CD4-positive, alpha-beta memory T cell (primary cell): ENCODE measurements at regions not wholly inside any gene's neighbourhood (a gene's known extent, or its start where the extent isn't known, plus 50 kb on each side); places are given as distances from the start of the nearest gene placed in this dataset.
"Not testable (repeated sequence)": the region's sequence is repeated elsewhere in the genome, so short reads cannot be mapped to it uniquely, and the experiment has no call there.

Source experiments
- CTCF ChIA-PET: fragments of 350-600 bp; sonication (Branson Sonifier 250); formaldehyde crosslinking; loops from one replicate; lab custom pipeline; 2021; ENCODE audit warnings: inconsistent platforms; ENCODE audit not compliant: partially characterized antibody; lab: Charles Lee
- POLR2A ChIA-PET: fragments of 350-600 bp; sonication (Branson Sonifier 250); formaldehyde crosslinking; loops from one replicate; lab custom pipeline; 2021; ENCODE audit not compliant: partially characterized antibody; lab: Charles Lee
- DNase-seq, 5 donors: peaks; one replicate each; pipeline versions ENCODE4 v3.0.0 to v3.0.0-alpha.2; 2020 to 2022; ENCODE audit warnings: mixed read lengths in 1 of 5
- H3K27ac ChIP-seq: one replicate; pipeline ENCODE4 v1.7.0; 2013; ENCODE audit warnings: low read depth, low read length
- H3K27me3 ChIP-seq: 2 replicates; pipeline ENCODE4 v1.7.0; 2013; ENCODE audit warnings: mild to moderate bottlenecking, low read length, moderate library complexity; ENCODE audit not compliant: insufficient read depth
- H3K36me3 ChIP-seq: 2 replicates; pipeline ENCODE4 v1.7.0; 2013; ENCODE audit warnings: mild to moderate bottlenecking, low read length, moderate library complexity; ENCODE audit not compliant: insufficient read depth
- H3K4me1 ChIP-seq: 2 replicates; pipeline ENCODE4 v1.7.0; 2013; ENCODE audit warnings: mild to moderate bottlenecking, low read length, moderate library complexity; ENCODE audit not compliant: insufficient read depth
- H3K4me3 ChIP-seq, 2 donors: one replicate each; pipeline ENCODE4 v1.7.0; 2013; ENCODE audit warnings: low read length in 2 of 2, mild to moderate bottlenecking in 1 of 2
- H3K9me3 ChIP-seq, 2 donors: one replicate each; pipeline ENCODE4 v1.7.0; 2013; ENCODE audit warnings: low read length in 2 of 2, control low read depth in 1 of 2; ENCODE audit not compliant: control insufficient read depth in 1 of 2
- H3K27ac Mint-ChIP-seq, 7 donors: one replicate each; pipeline ENCODE4 v1.8.0; 2020 to 2021; ENCODE audit warnings: mixed read lengths in 7 of 7, mild to moderate bottlenecking in 6 of 7, inconsistent platforms in 3 of 7, moderate library complexity in 3 of 7
- H3K27me3 Mint-ChIP-seq, 2 donors: one replicate each; pipeline ENCODE4 v1.8.0; 2020 to 2021; ENCODE audit warnings: mixed read lengths in 2 of 2
- H3K36me3 Mint-ChIP-seq, 2 donors: one replicate each; pipeline ENCODE4 v1.8.0; 2020 to 2021; ENCODE audit warnings: mixed read lengths in 2 of 2, inconsistent platforms in 1 of 2, mild to moderate bottlenecking in 1 of 2
- H3K4me1 Mint-ChIP-seq, 4 donors: one replicate each; pipeline ENCODE4 v1.8.0; 2020 to 2021; ENCODE audit warnings: mixed read lengths in 4 of 4, mild to moderate bottlenecking in 1 of 4
- H3K4me3 Mint-ChIP-seq, 8 donors: one replicate each; pipeline ENCODE4 v1.8.0; 2020 to 2021; ENCODE audit warnings: mixed read lengths in 8 of 8, mild to moderate bottlenecking in 7 of 8, moderate library complexity in 6 of 8, inconsistent platforms in 3 of 8
- H3K9me3 Mint-ChIP-seq, 8 donors: one replicate each; pipeline ENCODE4 v1.8.0; 2020 to 2021; ENCODE audit warnings: mixed read lengths in 8 of 8, mild to moderate bottlenecking in 5 of 8, inconsistent platforms in 3 of 8, moderate library complexity in 1 of 8
- intact Hi-C: fragments of 100-400 bp; cut with micrococcal nuclease; formaldehyde crosslinking; loops from one replicate; pipeline ENCODE4 v1.15.1; 2023

DNA sequence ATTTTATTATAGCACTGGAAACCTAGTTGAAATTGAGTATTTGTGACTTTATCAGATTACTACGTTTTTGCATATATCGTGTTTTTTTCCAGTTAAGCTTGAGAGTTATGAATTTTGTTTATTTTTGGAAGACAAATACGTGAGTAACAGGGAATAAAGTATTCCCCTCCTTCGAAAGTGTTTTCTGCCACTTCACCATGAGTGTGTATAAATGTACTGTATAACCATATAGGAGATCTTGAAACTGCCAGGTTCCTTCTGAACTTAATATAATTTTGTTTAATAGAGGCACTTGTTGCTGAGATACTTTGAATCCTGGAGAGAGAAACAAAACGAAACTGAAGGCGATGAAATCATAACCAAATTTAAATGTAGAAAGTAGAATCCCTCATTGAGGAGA lies 1004.4 kb upstream of the ZEB2 start:
- POLR2A ChIA-PET, result no interaction called here
- no peak overlapping the region for H3K4me3 Mint-ChIP-seq
- H3K36me3 Mint-ChIP-seq, result no peaks in the 10 kb centered on the region
- Histone ChIP-seq H3K27me3 (no peaks in the 10 kb centered on the region), H3K4me3 (no peak overlapping the region), H3K9me3 (no peaks in the 10 kb centered on the region), H3K4me1 (no peaks in the 10 kb centered on the region), H3K27ac (no peak overlapping the region), H3K36me3 (no peaks in the 10 kb centered on the region)
- peaks cover 0 to 9% (median 3%) of the 10 kb centered on the region in 8 donors for H3K9me3 Mint-ChIP-seq
- H3K27ac Mint-ChIP-seq, result no peak overlapping the region
- no peaks in the 10 kb centered on the region for H3K27me3 Mint-ChIP-seq
- no peaks in the 10 kb centered on the region for H3K4me1 Mint-ChIP-seq
- intact Hi-C loops, result no loop called here
- CTCF ChIA-PET, result no interaction called here
- no peak for DNase-seq

DNA sequence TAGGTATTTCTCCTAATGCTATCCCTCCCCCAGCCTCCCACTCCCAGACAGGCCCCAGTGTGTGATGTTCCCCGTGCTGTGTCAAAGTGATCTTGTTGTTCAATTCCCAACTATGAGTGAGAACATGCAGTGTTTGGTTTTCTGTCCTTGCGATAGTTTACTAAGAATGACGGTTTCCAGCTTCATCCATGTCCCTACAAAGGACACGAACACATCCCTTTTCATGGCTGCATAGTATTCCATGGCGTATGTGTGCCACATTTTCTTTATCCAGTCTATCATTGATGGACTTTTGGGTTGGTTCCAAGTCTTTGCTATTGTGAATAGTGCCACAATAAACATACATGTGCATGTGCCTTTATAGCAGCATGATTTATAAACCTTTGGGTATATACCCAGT lies 999.3 kb upstream of the ZEB2 start:
- H3K36me3 ChIP-seq, H3K36me3 Mint-ChIP-seq, H3K9me3 ChIP-seq, H3K27ac Mint-ChIP-seq, H3K27me3 Mint-ChIP-seq, POLR2A ChIA-PET, H3K4me3 Mint-ChIP-seq, H3K4me1 ChIP-seq, H3K27me3 ChIP-seq, CTCF ChIA-PET, H3K4me1 Mint-ChIP-seq, DNase-seq, H3K4me3 ChIP-seq, intact Hi-C loops, H3K27ac ChIP-seq: not testable (repeated sequence)
- H3K9me3 Mint-ChIP-seq, result peaks cover 0 to 11% (median 2%) of the 10 kb centered on the region in 8 donors

DNA sequence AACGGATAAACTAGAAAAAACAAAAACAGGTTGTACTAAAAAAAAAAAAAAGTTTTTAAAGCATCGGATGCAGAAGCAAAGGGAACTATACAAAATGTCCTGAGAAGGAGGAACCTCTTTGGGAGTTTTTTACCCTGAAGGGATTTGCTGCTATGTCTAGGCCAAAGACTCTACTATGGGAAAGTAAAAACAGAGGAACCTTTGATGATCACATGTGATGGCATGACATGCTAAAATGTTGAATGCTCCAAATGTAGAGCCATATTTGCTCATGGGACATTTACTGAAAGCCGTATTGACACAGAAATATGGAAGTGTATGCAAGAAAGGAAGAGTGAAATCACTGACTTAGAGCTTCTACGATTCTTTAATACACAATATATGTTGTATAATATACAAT lies 992.0 kb upstream of the ZEB2 start:
- no peaks in the 10 kb centered on the region for H3K9me3 ChIP-seq
- ChIA-PET CTCF (no interaction called here), POLR2A (no interaction called here)
- H3K36me3 Mint-ChIP-seq, result no peaks in the 10 kb centered on the region
- no peak overlapping the region for H3K4me3 ChIP-seq
- H3K9me3 Mint-ChIP-seq, result peaks cover 0 to 3% (median 0%) of the 10 kb centered on the region in 8 donors
- H3K4me1 ChIP-seq, result no peaks in the 10 kb centered on the region
- no peaks in the 10 kb centered on the region for H3K4me1 Mint-ChIP-seq
- intact Hi-C loops, result no loop called here
- no peak for DNase-seq
- no peaks in the 10 kb centered on the region for H3K27me3 Mint-ChIP-seq
- no peaks in the 10 kb centered on the region for H3K36me3 ChIP-seq
- no peak overlapping the region for H3K27ac Mint-ChIP-seq
- no peak overlapping the region for H3K27ac ChIP-seq
- H3K27me3 ChIP-seq, result no peaks in the 10 kb centered on the region
- H3K4me3 Mint-ChIP-seq, result no peak overlapping the region

DNA sequence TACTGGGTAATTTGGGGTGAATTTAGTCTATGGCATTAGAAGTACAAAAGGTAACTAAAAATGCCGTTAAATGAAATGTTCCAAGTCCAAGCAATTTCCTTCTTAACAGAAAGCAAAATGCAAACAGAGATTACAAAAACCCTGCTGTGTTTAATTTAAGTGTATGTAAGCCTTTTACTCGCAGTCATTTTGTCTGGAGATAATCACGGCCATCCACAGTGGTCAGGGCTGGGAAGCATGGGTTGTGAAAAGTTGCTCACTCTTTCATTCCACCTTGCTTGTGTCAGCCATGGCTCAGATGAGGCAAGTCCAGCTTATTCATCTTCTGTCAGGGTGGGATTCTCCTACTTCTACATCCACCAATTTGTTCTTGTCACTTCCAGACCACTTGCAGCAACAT lies 983.6 kb upstream of the ZEB2 start:
- H3K4me1 ChIP-seq, result no peaks in the 10 kb centered on the region
- ChIA-PET POLR2A (no interaction called here), CTCF (no interaction called here)
- no peaks in the 10 kb centered on the region for H3K9me3 ChIP-seq
- H3K9me3 Mint-ChIP-seq, result peaks cover 0 to 3% (median 0%) of the 10 kb centered on the region in 8 donors
- H3K4me3 Mint-ChIP-seq, result no peak overlapping the region
- no peaks in the 10 kb centered on the region for H3K27me3 ChIP-seq
- DNase-seq, result no peak
- H3K27ac ChIP-seq, result no peak overlapping the region
- H3K27ac Mint-ChIP-seq, result no peak overlapping the region
- H3K4me1 Mint-ChIP-seq, result no peaks in the 10 kb centered on the region
- H3K36me3 Mint-ChIP-seq, result no peaks in the 10 kb centered on the region
- no peak overlapping the region for H3K4me3 ChIP-seq
- intact Hi-C loops, result no loop called here
- H3K36me3 ChIP-seq, result no peaks in the 10 kb centered on the region
- H3K27me3 Mint-ChIP-seq, result no peaks in the 10 kb centered on the region

DNA sequence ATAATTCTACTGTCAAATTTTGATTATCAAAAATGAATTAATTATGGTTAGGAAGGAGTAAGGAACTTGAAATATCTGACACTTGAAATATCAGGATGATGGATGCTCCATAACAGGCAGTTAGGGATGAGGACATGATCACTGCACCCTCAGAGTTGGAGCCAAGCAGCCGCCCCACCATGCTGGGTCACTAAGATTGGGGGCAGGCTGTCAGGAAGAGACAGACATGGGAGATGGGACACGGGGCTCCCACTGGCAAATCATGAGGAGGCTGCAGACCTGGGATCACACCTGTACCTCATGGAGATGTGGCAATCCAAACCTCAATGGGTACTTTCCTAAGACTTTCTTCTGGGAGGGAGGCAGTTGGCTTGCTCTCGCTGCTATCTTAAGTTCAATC lies 982.0 kb upstream of the ZEB2 start:
- no peak overlapping the region for H3K4me3 ChIP-seq
- no peaks in the 10 kb centered on the region for H3K27me3 ChIP-seq
- H3K4me1 ChIP-seq, result no peaks in the 10 kb centered on the region
- Mint-ChIP-seq H3K27me3 (no peaks in the 10 kb centered on the region), H3K36me3 (no peaks in the 10 kb centered on the region), H3K27ac (no peak overlapping the region), H3K4me3 (no peak overlapping the region), H3K9me3 (peaks cover 0 to 3% (median 0%) of the 10 kb centered on the region in 8 donors), H3K4me1 (no peaks in the 10 kb centered on the region)
- intact Hi-C loops, result no loop called here
- POLR2A ChIA-PET, result no interaction called here
- DNase-seq, result no peak
- no peaks in the 10 kb centered on the region for H3K9me3 ChIP-seq
- CTCF ChIA-PET, result no interaction called here
- no peak overlapping the region for H3K27ac ChIP-seq
- H3K36me3 ChIP-seq, result no peaks in the 10 kb centered on the region

DNA sequence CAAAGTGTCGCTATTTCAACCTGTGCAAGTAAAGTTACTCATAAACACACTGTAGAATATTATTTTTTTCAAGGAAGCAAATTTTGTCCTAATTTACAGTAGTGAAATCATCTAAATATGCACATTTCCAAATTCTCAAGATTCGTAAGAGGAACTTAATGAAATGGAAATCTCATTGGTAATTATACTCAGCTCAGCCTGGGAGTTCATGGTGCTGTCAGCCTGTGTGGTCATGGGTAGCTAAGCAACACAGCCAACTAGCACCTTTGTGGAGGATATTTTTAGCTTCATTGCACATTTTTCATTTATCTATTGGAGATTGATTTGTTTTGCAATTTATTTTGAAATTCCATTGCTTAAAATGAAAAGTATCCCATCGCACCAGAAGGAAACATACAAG lies 975.7 kb upstream of the ZEB2 start:
- Histone ChIP-seq H3K36me3 (no peaks in the 10 kb centered on the region), H3K4me1 (no peaks in the 10 kb centered on the region), H3K4me3 (no peak overlapping the region), H3K27me3 (no peaks in the 10 kb centered on the region), H3K9me3 (no peaks in the 10 kb centered on the region), H3K27ac (no peak overlapping the region)
- Mint-ChIP-seq H3K4me3 (no peak overlapping the region), H3K27ac (no peak overlapping the region), H3K9me3 (peaks cover 0 to 5% (median 0%) of the 10 kb centered on the region in 8 donors), H3K27me3 (no peaks in the 10 kb centered on the region), H3K4me1 (no peaks in the 10 kb centered on the region), H3K36me3 (no peaks in the 10 kb centered on the region)
- ChIA-PET POLR2A (no interaction called here), CTCF (no interaction called here)
- no peak for DNase-seq
- intact Hi-C loops, result no loop called here

DNA sequence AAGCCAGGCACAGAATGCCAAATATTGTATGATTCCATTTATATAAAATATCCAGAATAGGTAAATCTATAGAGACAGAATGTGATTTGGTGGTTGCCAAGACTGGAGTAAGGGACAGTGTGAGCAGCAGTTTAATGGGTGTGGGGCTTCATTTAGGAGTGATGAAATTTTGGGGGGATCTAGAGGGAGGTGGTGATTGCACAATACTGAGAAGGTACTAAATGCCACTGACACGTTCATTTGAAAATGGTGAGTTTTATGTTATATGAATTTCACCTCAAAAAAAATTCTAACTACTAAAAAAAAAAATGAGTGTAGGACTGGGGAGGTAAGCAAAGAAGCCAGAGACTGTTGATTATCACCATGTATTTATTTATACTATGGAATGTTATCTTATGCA lies 974.5 kb upstream of the ZEB2 start:
- ChIA-PET POLR2A (no interaction called here), CTCF (no interaction called here)
- no peaks in the 10 kb centered on the region for H3K27me3 ChIP-seq
- no peak overlapping the region for H3K4me3 ChIP-seq
- no peaks in the 10 kb centered on the region for H3K36me3 ChIP-seq
- Mint-ChIP-seq H3K9me3 (peaks cover 0 to 5% (median 0%) of the 10 kb centered on the region in 8 donors), H3K4me3 (no peak overlapping the region), H3K27me3 (no peaks in the 10 kb centered on the region), H3K27ac (no peak overlapping the region), H3K36me3 (no peaks in the 10 kb centered on the region), H3K4me1 (no peaks in the 10 kb centered on the region)
- H3K9me3 ChIP-seq, result no peaks in the 10 kb centered on the region
- no peaks in the 10 kb centered on the region for H3K4me1 ChIP-seq
- no peak for DNase-seq
- no peak overlapping the region for H3K27ac ChIP-seq
- intact Hi-C loops, result no loop called here

DNA sequence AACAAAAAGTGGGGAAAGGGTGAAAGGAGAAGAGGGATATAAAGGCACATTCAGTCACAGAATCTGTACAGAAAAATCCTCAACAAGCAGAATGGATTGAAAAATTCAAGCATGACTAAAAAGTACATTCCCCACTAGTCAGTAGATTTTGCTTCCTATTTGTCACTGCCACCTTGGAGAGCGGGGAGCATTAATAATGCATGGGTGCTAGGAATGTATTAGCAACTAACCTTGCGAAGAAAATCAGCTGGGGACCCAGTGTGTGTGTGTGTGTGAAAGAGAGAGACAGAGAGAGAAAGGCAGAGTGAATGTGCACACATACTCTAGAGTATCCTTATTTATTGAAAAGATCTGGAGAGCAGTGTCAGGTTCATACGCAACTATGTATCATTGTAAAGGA lies 968.7 kb upstream of the ZEB2 start:
- POLR2A ChIA-PET, result no interaction called here
- Mint-ChIP-seq H3K36me3 (no peaks in the 10 kb centered on the region), H3K4me1 (no peaks in the 10 kb centered on the region), H3K27ac (no peak overlapping the region), H3K27me3 (no peaks in the 10 kb centered on the region), H3K4me3 (no peak overlapping the region), H3K9me3 (peaks cover 0 to 7% (median 1%) of the 10 kb centered on the region in 8 donors)
- Histone ChIP-seq H3K9me3 (no peaks in the 10 kb centered on the region), H3K27ac (no peak overlapping the region), H3K4me1 (no peaks in the 10 kb centered on the region), H3K4me3 (no peak overlapping the region), H3K27me3 (no peaks in the 10 kb centered on the region), H3K36me3 (no peaks in the 10 kb centered on the region)
- intact Hi-C loops, result no loop called here
- no peak for DNase-seq
- CTCF ChIA-PET, result no interaction called here
